IMR-90 (cell line): ENCODE measurements at regions not wholly inside any gene's neighbourhood (a gene's known extent, or its start where the extent isn't known, plus 50 kb on each side); places are given as distances from the start of the nearest gene placed in this dataset.

ENCODE experiments used
- ATAC-seq: fragments of 200-7000 bp; cut with Tn5 transposase; 2 replicates; pipeline ENCODE4 v1.9.1; 2020; ENCODE audit warnings: low read depth, mild to moderate bottlenecking, moderate library complexity
- BruUV-seq: library from RNA; stranded (reverse); fragments of 400-500 nt; replicated peaks from 2 replicates; lab custom pipeline; 2021; lab: Mats Ljungman, UMichigan
- CTCF ChIA-PET: fragments of 300-600 bp; formaldehyde crosslinking; extraction: SDS; loops from one replicate; lab custom pipeline; 2021; ENCODE audit warnings: antibody characterized with exemption; lab: Yijun Ruan, JAX
- POLR2A ChIA-PET: fragments of 300-600 bp; sonication (Branson Sonifier 250); formaldehyde crosslinking; loops from one replicate; lab custom pipeline; 2022; ENCODE audit warnings: antibody characterized with exemption; ENCODE audit not compliant: unreplicated experiment; lab: Charles Lee
- DNase-seq: peaks from one replicate; pipeline ENCODE4 v3.0.0; 2013
- H2AFZ ChIP-seq: replicated peaks from 2 replicates; pipeline ENCODE3; 2013; ENCODE audit warnings: low read length, mild to moderate bottlenecking; ENCODE audit not compliant: poor library complexity
- H2AK5ac ChIP-seq: 2 replicates; pipeline ENCODE4 v1.6.1; 2013; ENCODE audit warnings: low read depth, low read length, inconsistent platforms
- H2AK9ac ChIP-seq: replicated peaks from 2 replicates; pipeline ENCODE3; 2013; ENCODE audit warnings: mild to moderate bottlenecking, low read depth, low read length, moderate library complexity; ENCODE audit not compliant: poor library complexity
- H2BK120ac ChIP-seq: 2 replicates; pipeline ENCODE4 v1.6.1; 2013; ENCODE audit warnings: low read depth, low read length, inconsistent platforms
- H2BK15ac ChIP-seq: 3 replicates; pipeline ENCODE4 v1.6.1; 2013; ENCODE audit warnings: low read depth, low read length, inconsistent platforms
- H2BK20ac ChIP-seq: 2 replicates; pipeline ENCODE4 v1.6.1; 2013; ENCODE audit warnings: low read depth, mild to moderate bottlenecking, inconsistent platforms, low read length, moderate library complexity
- H2BK5ac ChIP-seq: 2 replicates; pipeline ENCODE4 v1.6.1; 2013; ENCODE audit warnings: mild to moderate bottlenecking, low read depth, low read length, inconsistent platforms; ENCODE audit not compliant: poor library complexity, severe bottlenecking
- H3K14ac ChIP-seq: replicated peaks from 2 replicates; pipeline ENCODE4 v1.6.1; 2013; ENCODE audit warnings: low read depth, low read length, inconsistent platforms
- H3K18ac ChIP-seq: 2 replicates; pipeline ENCODE4 v1.6.1; 2013; ENCODE audit warnings: low read depth, low read length, control low read depth
- H3K23ac ChIP-seq: 2 replicates; pipeline ENCODE4 v1.6.1; 2013; ENCODE audit warnings: low read depth, low read length, inconsistent platforms
- H3K27ac ChIP-seq: 2 replicates; pipeline ENCODE4 v1.5.1; 2013; ENCODE audit warnings: mild to moderate bottlenecking, control low read depth, low read length; ENCODE audit not compliant: insufficient read depth
- H3K27me3 ChIP-seq: 2 replicates; pipeline ENCODE4 v1.6.1; 2013; ENCODE audit warnings: low read length; ENCODE audit not compliant: control insufficient read depth, insufficient read depth
- H3K36me3 ChIP-seq: 2 replicates; pipeline ENCODE4 v1.6.1; 2013; ENCODE audit warnings: low read length, mixed read lengths; ENCODE audit not compliant: control insufficient read depth, insufficient read depth
- H3K4ac ChIP-seq: 2 replicates; pipeline ENCODE4 v1.6.1; 2013; ENCODE audit warnings: low read depth, low read length, inconsistent platforms
- H3K4me1 ChIP-seq: 2 replicates; pipeline ENCODE4 v1.6.1; 2013; ENCODE audit warnings: low read length, mixed read lengths; ENCODE audit not compliant: control insufficient read depth, insufficient read depth
- H3K4me2 ChIP-seq: 2 replicates; pipeline ENCODE4 v1.6.1; 2013; ENCODE audit warnings: low read depth, mild to moderate bottlenecking, control low read depth, low read length, moderate library complexity
- H3K4me3 ChIP-seq: 2 replicates; pipeline ENCODE4 v1.5.1; 2013; ENCODE audit warnings: low read depth, mild to moderate bottlenecking, control low read depth, low read length, moderate library complexity; ENCODE audit not compliant: insufficient read depth
- H3K56ac ChIP-seq: 2 replicates; pipeline ENCODE4 v1.6.1; 2013; ENCODE audit warnings: low read length, inconsistent platforms; ENCODE audit not compliant: insufficient read depth; ENCODE audit errors: extremely low read depth
- H3K79me1 ChIP-seq, 2 experiments: 2 replicates each; pipeline ENCODE4 v1.6.1; 2013; ENCODE audit warnings: low read length in 2 of 2, inconsistent platforms in 1 of 2, low read depth in 1 of 2
- H3K9ac ChIP-seq: 2 replicates; pipeline ENCODE4 v1.6.1; 2013; ENCODE audit warnings: low read depth, low read length, control low read depth
- H3K9me1 ChIP-seq: 2 replicates; pipeline ENCODE4 v1.6.1; 2013; ENCODE audit warnings: low read length, inconsistent platforms; ENCODE audit not compliant: insufficient read depth
- H3K9me3 ChIP-seq: 2 replicates; pipeline ENCODE4 v1.6.1; 2013; ENCODE audit warnings: low read length; ENCODE audit not compliant: control insufficient read depth, insufficient read depth
- H4K20me1 ChIP-seq: 2 replicates; pipeline ENCODE4 v1.6.1; 2013; ENCODE audit warnings: low read length, inconsistent platforms; ENCODE audit not compliant: insufficient read depth
- H4K5ac ChIP-seq: 2 replicates; pipeline ENCODE4 v1.6.1; 2013; ENCODE audit warnings: mild to moderate bottlenecking, low read depth, low read length, control low read depth
- H4K8ac ChIP-seq, 2 experiments: 2 replicates each; pipeline ENCODE4 v1.6.1; 2013; ENCODE audit warnings: low read depth in 2 of 2, low read length in 2 of 2, control low read depth in 1 of 2, inconsistent platforms in 1 of 2
- H4K91ac ChIP-seq: 2 replicates; pipeline ENCODE4 v1.6.1; 2013; ENCODE audit warnings: low read depth, low read length, inconsistent platforms; ENCODE audit not compliant: insufficient read depth
- BHLHE40 ChIP-seq: fragments of 150-350 bp; IDR thresholded peaks from 2 replicates; pipeline ENCODE4 v1.6.1; 2016; ENCODE audit warnings: mild to moderate bottlenecking, low read depth, low read length
- CEBPB ChIP-seq: IDR thresholded peaks from 2 replicates; pipeline ENCODE4 v1.6.1; 2012; ENCODE audit warnings: low read depth, low read length, improper control_type of control experiment
- CHD1 ChIP-seq: IDR thresholded peaks from 2 replicates; pipeline ENCODE4 v1.6.1; 2012; ENCODE audit warnings: low read depth, low read length, improper control_type of control experiment
- CTCF ChIP-seq: conservative IDR thresholded peaks from 2 replicates; pipeline ENCODE4 v1.5.1; 2012; ENCODE audit warnings: mild to moderate bottlenecking, low read depth, low read length, improper control_type of control experiment
- ELK1 ChIP-seq: fragments of 150-350 bp; IDR thresholded peaks from 2 replicates; pipeline ENCODE4 v1.6.1; 2016; ENCODE audit warnings: low read depth, mild to moderate bottlenecking, low read length, moderate library complexity, borderline replicate concordance
- FOS ChIP-seq: fragments of 150-350 bp; IDR thresholded peaks from 2 replicates; pipeline ENCODE4 v1.6.1; 2016; ENCODE audit warnings: low read depth, low read length
- MAFK ChIP-seq: IDR thresholded peaks from 2 replicates; pipeline ENCODE4 v1.6.1; 2012; ENCODE audit warnings: low read depth, low read length, improper control_type of control experiment
- MAZ ChIP-seq: IDR thresholded peaks from 2 replicates; pipeline ENCODE4 v1.6.1; 2012; ENCODE audit warnings: low read depth, mild to moderate bottlenecking, low read length, improper control_type of control experiment, moderate library complexity, borderline replicate concordance
- MXI1 ChIP-seq: IDR thresholded peaks from 2 replicates; pipeline ENCODE4 v1.6.1; 2012; ENCODE audit warnings: low read depth, mild to moderate bottlenecking, low read length, moderate library complexity, borderline replicate concordance
- POLR2A ChIP-seq: IDR thresholded peaks from 2 replicates; pipeline ENCODE4 v1.6.1; 2012; ENCODE audit warnings: mild to moderate bottlenecking, low read depth, low read length
- RAD21 ChIP-seq: IDR thresholded peaks from 2 replicates; pipeline ENCODE4 v1.6.1; 2012; ENCODE audit warnings: low read length, improper control_type of control experiment
- RCOR1 ChIP-seq: IDR thresholded peaks from 2 replicates; pipeline ENCODE4 v1.6.1; 2012; ENCODE audit warnings: mild to moderate bottlenecking, low read length, improper control_type of control experiment; ENCODE audit not compliant: insufficient replicate concordance
- SMC3 ChIP-seq: fragments of 150-350 bp; IDR thresholded peaks from 2 replicates; pipeline ENCODE4 v1.6.1; 2016; ENCODE audit warnings: low read depth, mild to moderate bottlenecking, antibody characterized with exemption, low read length, moderate library complexity
- USF2 ChIP-seq: fragments of 150-350 bp; IDR thresholded peaks from 2 replicates; pipeline ENCODE4 v1.6.1; 2017; ENCODE audit warnings: mild to moderate bottlenecking, antibody characterized with exemption, low read length, low read depth
- WGBS, 2 experiments: methylation state at CpG; one replicate each; pipeline versions ENCODE4 v1.1.5 to v1.1.7; 2013; ENCODE audit warnings: missing lambda C conversion rate in 2 of 2; ENCODE audit not compliant: insufficient read length in 1 of 2; ENCODE audit errors: extremely low coverage in 2 of 2; 5-methylcytosine and 5-hydroxymethylcytosine counted together
- dilution Hi-C: fragments of 300-500 bp; cut with HindIII; formaldehyde crosslinking; loops from one replicate; pipeline ENCODE4 v1.14.3; 2018; ENCODE audit warnings: low sequenced_read_pairs; ENCODE audit not compliant: unreplicated experiment
- in situ Hi-C: fragments of 300-500 bp; cut with MboI; formaldehyde crosslinking; loops from 3 replicates; pipeline ENCODE4 v1.14.3; 2019; ENCODE audit warnings: low sequenced_read_pairs, inconsistent platforms, mixed read lengths
- intact Hi-C: fragments of 100-400 bp; cut with micrococcal nuclease; formaldehyde crosslinking; loops from 2 replicates; pipeline ENCODE4 v1.10.0; 2022

GRCh38 chrX:20802036-20802435 lies 535.3 kb upstream of the RPS6KA3 start:
- Histone ChIP-seq H3K9me1 (no peaks in the 10 kb centered on the region), H3K4me1 (no peaks in the 10 kb centered on the region), H3K36me3 (no peaks in the 10 kb centered on the region), H2AFZ (no peak overlapping the region), H3K79me1 (no peaks in the 10 kb centered on the region), H3K4ac (no peak overlapping the region), H3K4me3 (no peak overlapping the region), H4K20me1 (no peaks in the 10 kb centered on the region), H3K9me3 (no peaks in the 10 kb centered on the region), H3K4me2 (no peak overlapping the region), H2BK120ac (no peak overlapping the region), H2BK20ac (no peak overlapping the region), H2AK5ac (no peak overlapping the region), H3K23ac (no peak overlapping the region), H3K27ac (no peak overlapping the region), H4K8ac (no peak overlapping the region), H3K18ac (no peak overlapping the region), H3K14ac (no peak overlapping the region), H3K27me3 (no peaks in the 10 kb centered on the region), H2BK5ac (no peak overlapping the region), H3K9ac (no peak overlapping the region), H2BK15ac (no peak overlapping the region), H4K5ac (no peak overlapping the region), H3K56ac (no peak overlapping the region), H4K91ac (no peak overlapping the region), H2AK9ac (no peak overlapping the region)
- CTCF ChIA-PET: no interaction called here
- WGBS, 2 experiments: no CpG with 5 or more reads among the region's 1 CpG
- in situ Hi-C loops (no loop called here), intact Hi-C loops (no loop called here), dilution Hi-C loops (no loop called here)
- no peak for ATAC-seq
- TF ChIP-seq CHD1 (no peak), RCOR1 (no peak), MAZ (no peak), CEBPB (no peak), MAFK (no peak), USF2 (no peak), CTCF (no peak), MXI1 (no peak), RAD21 (no peak), POLR2A (no peak), ELK1 (no peak), BHLHE40 (no peak), SMC3 (no peak), FOS (no peak)
- no peak for DNase-seq
- POLR2A ChIA-PET: no interaction called here
- BruUV-seq: no TSS peak
